Type B pancreatic cell (in vitro differentiated cells): ENCODE measurements at regions not wholly inside any gene's neighbourhood (a gene's known extent, or its start where the extent isn't known, plus 50 kb on each side); places are given as distances from the start of the nearest gene placed in this dataset.

Source experiments
- DNase-seq: peaks from one replicate; pipeline ENCODE4 v3.0.0; 2021; ENCODE audit warnings: mixed read lengths; ENCODE audit not compliant: unreplicated experiment; ENCODE audit errors: extremely low spot score
- H3K27ac Mint-ChIP-seq: 2 replicates; pipeline ENCODE4 v1.8.0; 2021; ENCODE audit warnings: mild to moderate bottlenecking, mixed read lengths
- H3K27me3 Mint-ChIP-seq: 2 replicates; pipeline ENCODE4 v1.8.0; 2021; ENCODE audit warnings: mixed read lengths
- H3K36me3 Mint-ChIP-seq: 2 replicates; pipeline ENCODE4 v1.8.0; 2021; ENCODE audit warnings: mixed read lengths
- H3K4me1 Mint-ChIP-seq: one replicate; pipeline ENCODE4 v1.8.0; 2021; ENCODE audit warnings: mixed read lengths; ENCODE audit not compliant: unreplicated experiment
- H3K4me3 Mint-ChIP-seq: 2 replicates; pipeline ENCODE4 v1.8.0; 2021; ENCODE audit warnings: mild to moderate bottlenecking, mixed read lengths
- H3K9me3 Mint-ChIP-seq: 2 replicates; pipeline ENCODE4 v1.8.0; 2021; ENCODE audit warnings: mixed read lengths
- CTCF ChIP-seq: fragments of 200-600 bp; sonication (generic); conservative IDR thresholded peaks from 2 replicates; pipeline ENCODE4 v1.5.0; 2021; ENCODE audit warnings: antibody characterized with exemption, mild to moderate bottlenecking

- H3K4me3 Mint-ChIP-seq: no peak overlapping the region
- peaks cover 18% of the 10 kb centered on the region for H3K4me1 Mint-ChIP-seq
- peaks cover 2% of the 10 kb centered on the region for H3K27me3 Mint-ChIP-seq
- no peak for TF ChIP-seq CTCF
- no peak overlapping the region for H3K27ac Mint-ChIP-seq
- no peak for DNase-seq
- H3K9me3 Mint-ChIP-seq: no peaks in the 10 kb centered on the region
- H3K36me3 Mint-ChIP-seq: no peaks in the 10 kb centered on the region
Measured at GRCh38 chr4:180084561-180084960, 2158.6 kb upstream of the TENM3 start.

- no peaks in the 10 kb centered on the region for H3K27me3 Mint-ChIP-seq
- no peak for TF ChIP-seq CTCF
- no peaks in the 10 kb centered on the region for H3K36me3 Mint-ChIP-seq
- H3K9me3 Mint-ChIP-seq: no peaks in the 10 kb centered on the region
- no peak for DNase-seq
- no peak overlapping the region for H3K4me3 Mint-ChIP-seq
- no peak overlapping the region for H3K27ac Mint-ChIP-seq
- H3K4me1 Mint-ChIP-seq: peaks cover 9% of the 10 kb centered on the region
Measured at GRCh38 chr4:180086480-180087190, 2156.6 kb upstream of the TENM3 start.

GRCh38 chr4:180098586-180098985 is 2144.6 kb upstream of the TENM3 start:
- Mint-ChIP-seq H3K4me1 (peaks cover 5% of the 10 kb centered on the region), H3K4me3 (no peak overlapping the region), H3K9me3 (peaks cover 3% of the 10 kb centered on the region), H3K27me3 (no peaks in the 10 kb centered on the region), H3K36me3 (peaks cover 3% of the 10 kb centered on the region), H3K27ac (no peak overlapping the region)
- no peak for DNase-seq
- no peak for TF ChIP-seq CTCF

GRCh38 chr4:180099957-180100356 is 2143.2 kb upstream of the TENM3 start:
- no peaks in the 10 kb centered on the region for H3K27me3 Mint-ChIP-seq
- no peak for DNase-seq
- TF ChIP-seq CTCF: no peak
- no peak overlapping the region for H3K27ac Mint-ChIP-seq
- peaks cover 5% of the 10 kb centered on the region for H3K4me1 Mint-ChIP-seq
- no peak overlapping the region for H3K4me3 Mint-ChIP-seq
- H3K9me3 Mint-ChIP-seq: peaks cover 3% of the 10 kb centered on the region
- peaks cover 3% of the 10 kb centered on the region for H3K36me3 Mint-ChIP-seq

GRCh38 chr4:180100433-180101344 is 2142.5 kb upstream of the TENM3 start:
- peaks cover 5% of the 10 kb centered on the region for H3K4me1 Mint-ChIP-seq
- H3K4me3 Mint-ChIP-seq: no peak overlapping the region
- peaks cover 3% of the 10 kb centered on the region for H3K36me3 Mint-ChIP-seq
- H3K27ac Mint-ChIP-seq: no peak overlapping the region
- H3K9me3 Mint-ChIP-seq: peaks cover 3% of the 10 kb centered on the region
- no peak for TF ChIP-seq CTCF
- H3K27me3 Mint-ChIP-seq: no peaks in the 10 kb centered on the region
- DNase-seq: no peak
